ENCODE measurements at regions not wholly inside any gene's neighbourhood (a gene's known extent, or its start where the extent isn't known, plus 50 kb on each side); places are given as distances from the start of the nearest gene placed in this dataset.
A peak's percentile ranks its signal among the peaks of the same experiment; 100 is the strongest.
"Not testable (repeated sequence)": the region's sequence is repeated elsewhere in the genome, so short reads cannot be mapped to it uniquely, and the experiment has no call there.

- DNase-seq, result no peak
Observed at GRCh38 chr5:92081958-92082712, 699.0 kb upstream of the ARRDC3 start.

GRCh38 chr5:92070786-92071185, 687.7 kb upstream of the ARRDC3 start:
- no peak for DNase-seq

DNA sequence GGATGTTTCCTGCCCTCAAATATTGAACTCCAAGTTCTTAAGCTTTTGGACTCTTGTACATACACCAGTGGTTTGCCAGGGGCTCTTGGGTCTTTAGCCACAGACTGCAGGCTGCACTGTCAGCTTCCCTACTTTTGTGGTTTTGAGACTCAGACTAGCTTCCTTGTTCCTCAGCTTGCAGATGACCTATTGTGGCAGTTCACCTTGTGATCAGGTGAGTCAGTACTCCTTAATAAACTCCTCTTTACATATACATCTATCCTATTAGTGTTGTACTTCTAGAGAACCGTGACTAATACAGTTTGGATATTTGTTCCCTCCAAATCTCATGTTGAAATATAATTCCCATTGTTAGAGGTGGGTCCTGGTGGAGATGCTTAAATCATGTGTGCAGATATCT, 681.9 kb upstream of the ARRDC3 start:
- DNase-seq, result no peak

DNA sequence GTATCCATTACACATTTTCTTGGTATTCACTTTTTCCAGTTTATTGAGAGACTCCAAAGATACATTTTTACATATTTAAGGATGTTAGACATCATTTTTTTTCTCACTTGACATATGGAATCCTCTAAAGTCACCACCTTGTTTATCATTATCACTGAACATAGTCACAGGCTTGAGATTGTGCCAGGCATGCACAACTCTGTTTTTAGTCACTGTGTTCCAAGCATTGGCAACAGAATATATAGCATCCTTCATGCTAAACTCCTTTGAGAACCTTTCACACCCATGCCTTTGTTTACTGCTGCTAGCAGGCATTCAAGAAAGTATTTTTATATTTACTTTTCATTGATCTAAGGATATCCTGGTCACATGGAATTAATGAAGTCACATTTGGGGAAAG, 668.6 kb upstream of the ARRDC3 start:
- no peak for DNase-seq

DNA sequence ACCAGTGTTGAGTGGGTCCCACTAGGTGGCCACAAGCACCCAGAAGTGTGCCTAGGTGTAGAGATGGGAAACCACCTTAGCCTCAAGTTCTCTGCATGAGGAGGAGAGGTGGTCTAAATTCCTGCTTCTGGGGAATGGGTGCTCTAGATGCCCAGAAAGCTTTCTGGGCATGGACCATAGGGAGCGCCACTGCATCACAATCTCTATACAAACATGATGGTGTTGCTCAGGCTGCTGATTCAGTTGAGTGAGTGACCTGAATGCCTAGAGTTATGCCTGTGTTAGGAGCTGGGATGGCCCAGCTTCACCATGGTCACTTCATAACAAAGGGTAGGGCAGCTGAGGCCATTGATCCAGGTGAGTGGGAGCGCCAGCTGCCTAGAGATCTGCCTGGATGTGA, 667.9 kb upstream of the ARRDC3 start:
- no peak for DNase-seq

- DNase-seq, result no peak
Observed at GRCh38 chr5:92041911-92042660, 659.0 kb upstream of the ARRDC3 start.

GRCh38 chr5:92041206-92041605, 658.1 kb upstream of the ARRDC3 start:
- DNase-seq, result no peak

DNA sequence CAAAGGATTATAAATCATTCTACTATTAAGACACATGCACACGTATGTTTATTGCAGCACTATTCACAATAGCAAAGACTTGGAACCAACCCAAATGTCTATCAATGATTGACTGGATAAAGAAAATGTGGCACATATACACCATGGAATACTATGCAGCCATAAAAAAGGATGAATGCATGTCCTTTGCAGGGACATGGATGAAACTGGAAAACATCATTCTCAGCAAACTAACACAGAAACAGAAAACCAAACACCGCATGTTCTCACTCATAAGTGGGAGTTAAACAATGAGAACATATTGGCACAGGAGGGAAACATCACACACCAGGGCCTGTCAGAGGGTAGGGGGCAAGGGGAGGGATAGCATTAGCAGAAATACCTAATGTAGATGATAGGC, 646.7 kb upstream of the ARRDC3 start:
- not testable (repeated sequence) for DNase-seq

- DNase-seq, result no peak
Observed at GRCh38 chr5:92023555-92023954, 640.4 kb upstream of the ARRDC3 start.

GRCh38 chr5:92023141-92023471, 640.0 kb upstream of the ARRDC3 start:
- DNase-seq, result no peak

GRCh38 chr5:92022415-92023140, 639.5 kb upstream of the ARRDC3 start:
- DNase-seq, result no peak

GRCh38 chr5:92019376-92019990, 636.4 kb upstream of the ARRDC3 start:
- DNase-seq, result no peak

- no peak for DNase-seq
Observed at GRCh38 chr5:92017776-92018175, 634.7 kb upstream of the ARRDC3 start.

DNA sequence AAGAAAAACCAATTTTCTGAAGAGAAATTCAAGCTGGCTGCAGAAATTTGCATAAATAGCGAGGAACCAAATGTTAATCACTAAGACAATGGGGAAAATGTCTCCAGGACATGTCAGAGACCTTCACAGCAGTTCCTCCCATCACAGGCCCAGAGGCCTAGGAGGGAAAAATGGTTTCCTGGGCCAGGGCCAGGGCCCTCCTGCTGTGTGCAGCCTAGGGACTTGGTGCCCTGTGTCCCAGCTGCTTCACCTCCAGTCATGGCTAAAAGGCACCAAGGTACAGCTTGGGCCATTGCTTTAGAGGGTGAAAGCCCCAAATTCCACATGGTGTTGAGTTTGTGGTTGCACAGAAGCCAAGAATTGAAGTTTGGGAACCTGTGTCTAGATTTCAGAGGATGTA, 628.7 kb upstream of the ARRDC3 start:
- DNase-seq, result not testable (repeated sequence)

GRCh38 chr5:92003806-92004205, 620.7 kb upstream of the ARRDC3 start:
- DNase-seq, result peak; percentile 30

GRCh38 chr5:92002721-92003274, 619.7 kb upstream of the ARRDC3 start:
- DNase-seq, result peak; percentile 5

DNA sequence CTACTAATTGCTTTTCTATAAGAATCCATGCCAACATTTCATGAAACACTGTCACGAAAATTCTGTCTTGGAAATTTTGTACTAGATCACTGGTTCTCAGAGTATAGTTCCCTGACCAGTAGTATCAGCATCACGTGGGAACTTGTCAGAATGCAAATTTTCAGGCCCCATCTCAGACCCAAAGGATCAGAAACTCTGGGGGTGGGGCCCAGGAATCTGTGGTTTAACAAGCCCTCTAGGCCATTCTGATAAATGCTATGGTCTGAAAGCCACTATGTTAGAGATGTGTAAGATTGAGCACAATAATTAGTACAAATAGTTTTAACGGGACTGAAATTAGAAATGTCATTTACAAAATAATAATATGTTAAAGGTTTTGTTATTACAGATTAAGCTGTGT, 615.7 kb upstream of the ARRDC3 start:
- no peak for DNase-seq

DNA sequence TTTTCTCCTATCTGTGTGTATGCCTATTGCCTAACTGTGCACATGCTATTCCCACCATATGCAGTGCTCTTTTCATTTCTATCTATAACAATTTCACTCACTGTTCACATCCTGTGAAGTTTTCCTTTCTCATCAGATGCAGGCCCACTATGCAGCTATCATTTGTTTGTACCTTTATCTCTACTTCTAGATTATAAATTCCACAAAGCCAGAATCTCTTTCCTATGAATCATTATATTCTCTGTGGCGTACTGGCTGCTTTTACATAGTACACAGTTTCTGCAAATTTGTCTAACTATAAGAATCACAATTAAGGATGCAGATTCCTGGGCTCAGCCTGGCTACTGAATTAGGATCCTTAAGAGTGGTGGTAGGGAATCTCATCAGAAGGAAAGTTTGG, 600.8 kb upstream of the ARRDC3 start:
- DNase-seq, result no peak

GRCh38 chr5:91978221-91978882, 595.2 kb upstream of the ARRDC3 start:
- no peak for DNase-seq

DNA sequence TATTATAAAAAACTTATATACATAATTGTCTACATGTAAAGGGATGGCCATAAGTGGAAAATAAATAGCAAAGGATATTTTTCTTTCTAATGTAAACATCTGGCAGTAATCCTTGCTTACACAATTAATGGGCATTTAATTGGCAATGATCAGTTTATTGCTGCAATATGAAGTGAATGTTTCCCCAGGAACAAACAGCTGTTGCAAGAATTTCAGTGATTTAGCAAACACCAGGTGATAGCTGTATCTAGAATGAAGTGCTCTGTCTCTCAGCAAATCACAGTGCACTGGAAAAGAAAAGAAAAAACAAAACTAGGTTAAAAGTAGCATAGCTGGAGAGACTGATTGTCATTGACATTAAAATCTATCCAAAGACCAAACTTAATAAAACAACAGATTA, 594.5 kb upstream of the ARRDC3 start:
- DNase-seq, result no peak

- no peak for DNase-seq
Observed at GRCh38 chr5:91976451-91976850, 593.3 kb upstream of the ARRDC3 start.

- no peak for DNase-seq
Observed at GRCh38 chr5:91963166-91963565, 580.0 kb upstream of the ARRDC3 start.

DNA sequence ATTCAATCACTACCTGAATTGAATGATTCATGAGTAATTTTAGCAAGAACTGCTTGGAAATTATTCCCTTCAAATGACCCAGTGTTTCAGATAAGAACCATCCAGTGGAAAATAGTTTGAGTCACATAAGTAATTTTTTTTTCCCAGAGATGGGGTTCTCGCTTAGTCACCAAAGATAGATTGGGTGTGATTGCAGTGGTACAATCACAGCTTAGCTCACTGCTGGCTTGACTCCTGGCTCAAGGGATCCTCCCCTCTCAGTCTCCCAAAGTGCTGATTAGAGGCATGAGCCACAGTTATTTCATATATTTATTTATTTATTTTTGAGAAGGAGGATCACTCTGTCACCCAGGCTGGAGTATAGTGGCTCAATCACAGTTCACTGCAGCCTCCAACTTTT, 574.5 kb upstream of the ARRDC3 start:
- DNase-seq, result no peak

Measured in NCI-H2227 treated with DMSO at 0.1 percent for 48 hours (cell line).